22Rv1 (cell line): ENCODE measurements at regions not wholly inside any gene's neighbourhood (a gene's known extent, or its start where the extent isn't known, plus 50 kb on each side); places are given as distances from the start of the nearest gene placed in this dataset.

ENCODE experiments used
- CTCF ChIP-seq: fragments of 450-650 bp; IDR thresholded peaks from 2 replicates; pipeline ENCODE4 v1.5.1; 2017; ENCODE audit warnings: mild to moderate bottlenecking
- ZFX ChIP-seq: fragments of 450-650 bp; IDR thresholded peaks from 2 replicates; pipeline ENCODE4 v1.6.1; 2017; ENCODE audit warnings: antibody characterized with exemption, borderline replicate concordance

- TF ChIP-seq CTCF: no peak
- no peak for TF ChIP-seq ZFX
These were observed 120.2 kb upstream of the DAB2 start for GRCh38 chr5:39544941-39545340.
